ENCODE measurements at regions not wholly inside any gene's neighbourhood (a gene's known extent, or its start where the extent isn't known, plus 50 kb on each side); places are given as distances from the start of the nearest gene placed in this dataset.

DNA sequence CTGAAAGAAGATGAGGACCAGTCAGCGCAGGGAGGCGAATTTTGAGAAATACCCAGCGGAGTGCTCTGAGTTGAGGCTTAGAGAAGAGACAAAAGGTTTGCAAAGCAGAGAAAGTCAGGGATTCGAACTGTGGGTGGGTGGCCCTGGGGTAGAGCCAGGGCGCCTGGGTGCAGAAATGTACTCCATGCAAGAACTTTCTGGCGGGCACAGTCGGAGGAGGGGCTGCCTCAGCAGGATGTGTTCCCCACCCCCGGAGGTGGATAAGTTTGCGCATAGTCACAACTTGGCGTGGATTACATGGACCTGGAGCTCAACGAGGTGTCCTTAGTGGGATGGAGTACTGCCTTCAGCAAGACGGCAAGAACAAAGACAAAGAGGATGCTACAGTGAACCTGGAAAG lies 117.3 kb upstream of the ALDH1A3 start:
- ChIA-PET POLR2A (no interaction called here), RAD21 (ENCODE audit: low non-redundant PET in 1 of 2, low total read pairs in 2 of 2, uncharacterized antibody in 2 of 2, unreplicated experiment in 2 of 2) (no interaction called here), CTCF (no interaction called here)
- DNase-seq (ENCODE audit: low read depth, low spot score) (no peak), ATAC-seq (no peak)
- no peak overlapping the region for H3K4me3 ChIP-seq (replicated peaks in 1 of 2; ENCODE audit: low read depth in 1 of 2, low read length in 2 of 2)
- no peaks in the 10 kb centered on the region for H3K9me2 ChIP-seq (ENCODE audit: insufficient read depth)
- H3K9me3 ChIP-seq (ENCODE audit: control insufficient read depth in 1 of 2, insufficient read depth in 1 of 2, low read depth in 1 of 2, low read length in 2 of 2): no peaks in the 10 kb centered on the region
- H3K36me3 ChIP-seq (ENCODE audit: control insufficient read depth in 1 of 2, insufficient read depth in 2 of 2, low read length in 2 of 2): no peaks in the 10 kb centered on the region
- H3K4me1 ChIP-seq (ENCODE audit: control insufficient read depth in 1 of 2, insufficient read depth in 2 of 2, low read length in 2 of 2): peaks cover 29 to 78% of the 10 kb centered on the region in 2 experiments
- H2AFZ ChIP-seq (ENCODE audit: low read depth, low read length, poor library complexity, severe bottlenecking): no peak overlapping the region
- H4K20me1 ChIP-seq (ENCODE audit: insufficient read depth): no peaks in the 10 kb centered on the region
- no peak overlapping the region for H3K9ac ChIP-seq (ENCODE audit: low read length)
- no peak overlapping the region; the same call in 1 of the 2 replicates for H3K27ac ChIP-seq (ENCODE audit: low read depth, low read length)
- intact Hi-C loops (cut with micrococcal nuclease): no loop called here
- no peak overlapping the region for H3K4me2 ChIP-seq (ENCODE audit: low read length)
- TF ChIP-seq YY1 (IDR thresholded peaks at IDR 0.05; ENCODE audit: extremely low read depth, insufficient replicate concordance, low read depth, low read length) (no peak), POLR2AphosphoS5 (IDR thresholded peaks at IDR 0.05; ENCODE audit: low read depth, low read length) (no peak), EGR1 (IDR thresholded peaks at IDR 0.05; ENCODE audit: low read depth) (no peak), RAD21 (IDR thresholded peaks at IDR 0.05; ENCODE audit: low read depth) (no peak), TCF7L2 (IDR thresholded peaks at IDR 0.05; ENCODE audit: borderline replicate concordance, extremely low read depth, insufficient read depth, insufficient read length) (no peak), SP1 (IDR thresholded peaks at IDR 0.05; ENCODE audit: low read depth) (no peak), SRF (IDR thresholded peaks at IDR 0.05; ENCODE audit: low read depth) (no peak), CBX3 (IDR thresholded peaks at IDR 0.05; ENCODE audit: low read depth) (no peak), SIN3A (IDR thresholded peaks at IDR 0.05; ENCODE audit: low read depth) (no peak)
- TF ChIP-seq, protein P1, sequence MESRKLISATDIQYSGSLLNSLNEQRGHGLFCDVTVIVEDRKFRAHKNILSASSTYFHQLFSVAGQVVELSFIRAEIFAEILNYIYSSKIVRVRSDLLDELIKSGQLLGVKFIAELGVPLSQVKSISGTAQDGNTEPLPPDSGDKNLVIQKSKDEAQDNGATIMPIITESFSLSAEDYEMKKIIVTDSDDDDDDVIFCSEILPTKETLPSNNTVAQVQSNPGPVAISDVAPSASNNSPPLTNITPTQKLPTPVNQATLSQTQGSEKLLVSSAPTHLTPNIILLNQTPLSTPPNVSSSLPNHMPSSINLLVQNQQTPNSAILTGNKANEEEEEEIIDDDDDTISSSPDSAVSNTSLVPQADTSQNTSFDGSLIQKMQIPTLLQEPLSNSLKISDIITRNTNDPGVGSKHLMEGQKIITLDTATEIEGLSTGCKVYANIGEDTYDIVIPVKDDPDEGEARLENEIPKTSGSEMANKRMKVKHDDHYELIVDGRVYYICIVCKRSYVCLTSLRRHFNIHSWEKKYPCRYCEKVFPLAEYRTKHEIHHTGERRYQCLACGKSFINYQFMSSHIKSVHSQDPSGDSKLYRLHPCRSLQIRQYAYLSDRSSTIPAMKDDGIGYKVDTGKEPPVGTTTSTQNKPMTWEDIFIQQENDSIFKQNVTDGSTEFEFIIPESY (IDR thresholded peaks at IDR 0.05; ENCODE audit: extremely low read depth, insufficient replicate concordance, low read length): no peak
- TF ChIP-seq, protein P2, sequence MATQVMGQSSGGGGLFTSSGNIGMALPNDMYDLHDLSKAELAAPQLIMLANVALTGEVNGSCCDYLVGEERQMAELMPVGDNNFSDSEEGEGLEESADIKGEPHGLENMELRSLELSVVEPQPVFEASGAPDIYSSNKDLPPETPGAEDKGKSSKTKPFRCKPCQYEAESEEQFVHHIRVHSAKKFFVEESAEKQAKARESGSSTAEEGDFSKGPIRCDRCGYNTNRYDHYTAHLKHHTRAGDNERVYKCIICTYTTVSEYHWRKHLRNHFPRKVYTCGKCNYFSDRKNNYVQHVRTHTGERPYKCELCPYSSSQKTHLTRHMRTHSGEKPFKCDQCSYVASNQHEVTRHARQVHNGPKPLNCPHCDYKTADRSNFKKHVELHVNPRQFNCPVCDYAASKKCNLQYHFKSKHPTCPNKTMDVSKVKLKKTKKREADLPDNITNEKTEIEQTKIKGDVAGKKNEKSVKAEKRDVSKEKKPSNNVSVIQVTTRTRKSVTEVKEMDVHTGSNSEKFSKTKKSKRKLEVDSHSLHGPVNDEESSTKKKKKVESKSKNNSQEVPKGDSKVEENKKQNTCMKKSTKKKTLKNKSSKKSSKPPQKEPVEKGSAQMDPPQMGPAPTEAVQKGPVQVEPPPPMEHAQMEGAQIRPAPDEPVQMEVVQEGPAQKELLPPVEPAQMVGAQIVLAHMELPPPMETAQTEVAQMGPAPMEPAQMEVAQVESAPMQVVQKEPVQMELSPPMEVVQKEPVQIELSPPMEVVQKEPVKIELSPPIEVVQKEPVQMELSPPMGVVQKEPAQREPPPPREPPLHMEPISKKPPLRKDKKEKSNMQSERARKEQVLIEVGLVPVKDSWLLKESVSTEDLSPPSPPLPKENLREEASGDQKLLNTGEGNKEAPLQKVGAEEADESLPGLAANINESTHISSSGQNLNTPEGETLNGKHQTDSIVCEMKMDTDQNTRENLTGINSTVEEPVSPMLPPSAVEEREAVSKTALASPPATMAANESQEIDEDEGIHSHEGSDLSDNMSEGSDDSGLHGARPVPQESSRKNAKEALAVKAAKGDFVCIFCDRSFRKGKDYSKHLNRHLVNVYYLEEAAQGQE (IDR thresholded peaks at IDR 0.05; ENCODE audit: low read depth): no peak
- TF ChIP-seq, protein P3, sequence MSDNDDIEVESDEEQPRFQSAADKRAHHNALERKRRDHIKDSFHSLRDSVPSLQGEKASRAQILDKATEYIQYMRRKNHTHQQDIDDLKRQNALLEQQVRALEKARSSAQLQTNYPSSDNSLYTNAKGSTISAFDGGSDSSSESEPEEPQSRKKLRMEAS (IDR thresholded peaks at IDR 0.05): no peak
- no TSS peak for BruUV-seq (replicated peaks)
- H3K27me3 ChIP-seq (ENCODE audit: insufficient read depth, low read length): no peaks in the 10 kb centered on the region
- no peaks in the 10 kb centered on the region for H3K79me2 ChIP-seq (ENCODE audit: insufficient read depth, low read length)
